HEK293T (cell line): ENCODE measurements at regions not wholly inside any gene's neighbourhood (a gene's known extent, or its start where the extent isn't known, plus 50 kb on each side); places are given as distances from the start of the nearest gene placed in this dataset.

Source experiments
- CTCF ChIA-PET: fragments of 350-600 bp; formaldehyde crosslinking; extraction: SDS; loops from one replicate; lab custom pipeline; 2021; ENCODE audit warnings: antibody characterized with exemption, inconsistent platforms; lab: Yijun Ruan, JAX
- POLR2A ChIA-PET: fragments of 350-600 bp; formaldehyde crosslinking; extraction: SDS; loops from one replicate; lab custom pipeline; 2020; ENCODE audit warnings: antibody characterized with exemption, inconsistent platforms; lab: Yijun Ruan, JAX
- DNase-seq: peaks from one replicate; pipeline ENCODE4 v3.0.0; 2012; ENCODE audit warnings: mixed read lengths; ENCODE audit errors: extremely low spot score
- ARNT ChIP-seq: fragments of 450-650 bp; IDR thresholded peaks from 2 replicates; pipeline ENCODE4 v1.6.1; 2017; ENCODE audit warnings: mild to moderate bottlenecking
- BHLHE40 ChIP-seq: fragments of 450-650 bp; IDR thresholded peaks from 2 replicates; pipeline ENCODE4 v1.6.1; 2016; ENCODE audit warnings: mild to moderate bottlenecking, moderate library complexity, borderline replicate concordance
- CTBP1 ChIP-seq: fragments of 450-650 bp; IDR thresholded peaks from 2 replicates; pipeline ENCODE4 v1.6.1; 2016; ENCODE audit warnings: borderline replicate concordance
- ELF4 ChIP-seq: fragments of 450-650 bp; IDR thresholded peaks from 2 replicates; pipeline ENCODE4 v1.6.1; 2017; ENCODE audit warnings: antibody characterized with exemption
- FOXA1 ChIP-seq: fragments of 450-650 bp; IDR thresholded peaks from 2 replicates; pipeline ENCODE4 v1.6.1; 2016; ENCODE audit warnings: mild to moderate bottlenecking
- FOXK2 ChIP-seq: fragments of 450-650 bp; IDR thresholded peaks from 2 replicates; pipeline ENCODE4 v1.6.1; 2016; ENCODE audit warnings: mild to moderate bottlenecking
- FOXM1 ChIP-seq: fragments of 450-650 bp; IDR thresholded peaks from 2 replicates; pipeline ENCODE4 v1.6.1; 2017; ENCODE audit warnings: mild to moderate bottlenecking, borderline replicate concordance
- HDGF ChIP-seq: fragments of 450-650 bp; IDR thresholded peaks from 2 replicates; pipeline ENCODE4 v1.6.1; 2017; ENCODE audit warnings: antibody characterized with exemption, borderline replicate concordance
- L3MBTL2 ChIP-seq: fragments of 450-650 bp; conservative IDR thresholded peaks from 2 replicates; pipeline ENCODE4 v1.6.1; 2016; ENCODE audit warnings: mild to moderate bottlenecking
- LEF1 ChIP-seq: fragments of 450-650 bp; IDR thresholded peaks from 2 replicates; pipeline ENCODE4 v1.6.1; 2017; ENCODE audit warnings: mild to moderate bottlenecking, borderline replicate concordance
- NFRKB ChIP-seq: fragments of 450-650 bp; IDR thresholded peaks from 2 replicates; pipeline ENCODE4 v1.6.1; 2016; ENCODE audit warnings: mild to moderate bottlenecking, moderate library complexity
- PKNOX1 ChIP-seq: fragments of 450-650 bp; IDR thresholded peaks from 2 replicates; pipeline ENCODE4 v1.6.1; 2016
- SP1 ChIP-seq: fragments of 450-650 bp; IDR thresholded peaks from 2 replicates; pipeline ENCODE4 v1.6.1; 2017
- SUZ12 ChIP-seq: fragments of 450-650 bp; IDR thresholded peaks from 2 replicates; pipeline ENCODE4 v1.6.1; 2016; ENCODE audit warnings: mild to moderate bottlenecking
- TARDBP ChIP-seq: fragments of 450-650 bp; IDR thresholded peaks from 2 replicates; pipeline ENCODE4 v1.6.1; 2016
- ZNF384 ChIP-seq: fragments of 450-650 bp; IDR thresholded peaks from 2 replicates; pipeline ENCODE4 v1.6.1; 2016

- CTCF ChIA-PET: no interaction called here
- POLR2A ChIA-PET: no interaction called here
- TF ChIP-seq CTBP1 (no peak), SUZ12 (no peak), L3MBTL2 (no peak), HDGF (no peak), TARDBP (no peak), LEF1 (no peak), ELF4 (no peak), ZNF384 (no peak), SP1 (no peak), PKNOX1 (no peak), FOXA1 (no peak), BHLHE40 (no peak)
- DNase-seq: no peak
Measured at GRCh38 chr16:59088431-59088830, 354.3 kb upstream of the GOT2 start.

- ChIA-PET CTCF (no interaction called here), POLR2A (no interaction called here)
- DNase-seq: no peak
- TF ChIP-seq NFRKB: no peak
- TF ChIP-seq FOXK2: no peak
- TF ChIP-seq SUZ12: no peak
- no peak for TF ChIP-seq SP1
- no peak for TF ChIP-seq HDGF
- TF ChIP-seq FOXM1: no peak
- TF ChIP-seq LEF1: no peak
- TF ChIP-seq PKNOX1: no peak
- no peak for TF ChIP-seq ARNT
- TF ChIP-seq CTBP1: no peak
- TF ChIP-seq L3MBTL2: no peak
- TF ChIP-seq ELF4: no peak
- TF ChIP-seq TARDBP: no peak
- no peak for TF ChIP-seq BHLHE40
- TF ChIP-seq FOXA1: no peak
- TF ChIP-seq ZNF384: no peak
Measured at GRCh38 chr16:59087641-59088040, 353.5 kb upstream of the GOT2 start.

DNA sequence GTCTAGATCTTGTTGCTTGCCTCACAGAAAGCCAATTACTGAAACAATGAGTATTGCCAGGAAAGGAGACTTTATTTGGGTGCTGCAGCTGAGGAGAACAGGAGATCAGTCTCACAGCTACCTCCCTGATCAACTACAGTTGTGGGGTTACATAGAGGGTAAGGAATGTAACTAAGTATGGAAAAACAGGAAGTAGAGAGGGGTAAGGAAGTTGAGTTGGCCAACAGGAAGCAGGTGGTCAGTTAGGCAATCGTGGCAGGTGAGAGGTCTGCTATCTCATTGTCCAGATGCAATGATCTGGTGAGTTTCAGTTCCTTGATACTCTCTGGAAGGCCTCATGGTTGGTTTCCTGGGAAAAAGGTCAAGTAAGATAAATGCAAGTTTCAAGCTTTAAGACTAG is 333.1 kb upstream of the GOT2 start:
- no peak for DNase-seq
- TF ChIP-seq HDGF (no peak), L3MBTL2 (no peak), BHLHE40 (no peak), SP1 (no peak), ARNT (no peak), TARDBP (no peak), PKNOX1 (no peak), SUZ12 (no peak), FOXM1 (no peak), CTBP1 (no peak), FOXK2 (no peak), NFRKB (no peak)
- POLR2A ChIA-PET: no interaction called here
- CTCF ChIA-PET: no interaction called here

GRCh38 chr16:59060207-59060606 is 326.1 kb upstream of the GOT2 start:
- CTCF ChIA-PET: no interaction called here
- TF ChIP-seq PKNOX1 (no peak), TARDBP (no peak), FOXA1 (no peak), L3MBTL2 (no peak)
- no peak for DNase-seq
- POLR2A ChIA-PET: no interaction called here

DNA sequence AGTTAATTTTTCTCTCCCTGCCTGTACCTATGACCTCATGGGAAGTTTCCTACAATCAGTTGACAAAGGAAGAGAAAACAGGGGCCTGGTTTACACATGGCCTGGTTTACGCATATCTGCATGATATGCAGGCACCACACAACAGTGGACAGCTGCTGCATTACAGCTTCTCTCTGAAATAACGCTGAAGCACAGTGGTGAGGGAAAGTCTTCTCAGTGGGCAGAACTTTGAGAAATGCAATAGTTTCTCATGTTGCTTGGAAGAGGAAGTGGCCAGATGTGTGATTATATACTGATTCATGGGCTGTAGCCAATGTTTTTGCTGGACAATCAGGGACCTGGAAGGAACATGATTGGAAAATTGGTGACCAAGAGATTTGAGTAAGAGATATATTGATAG is 324.1 kb upstream of the GOT2 start:
- ChIA-PET CTCF (no interaction called here), POLR2A (no interaction called here)
- no peak for DNase-seq
- TF ChIP-seq FOXM1: no peak
- TF ChIP-seq ELF4: no peak
- no peak for TF ChIP-seq FOXK2
- no peak for TF ChIP-seq HDGF
- TF ChIP-seq SUZ12: no peak
- no peak for TF ChIP-seq BHLHE40
- no peak for TF ChIP-seq FOXA1
- TF ChIP-seq ARNT: no peak
- TF ChIP-seq NFRKB: no peak
- TF ChIP-seq PKNOX1: no peak
- no peak for TF ChIP-seq LEF1
- TF ChIP-seq ZNF384: no peak
- TF ChIP-seq TARDBP: no peak
- no peak for TF ChIP-seq SP1
- no peak for TF ChIP-seq L3MBTL2
- TF ChIP-seq CTBP1: no peak
